GDM1 (cell line): ENCODE measurements at regions not wholly inside any gene's neighbourhood (a gene's known extent, or its start where the extent isn't known, plus 50 kb on each side); places are given as distances from the start of the nearest gene placed in this dataset.
A peak's percentile ranks its signal among the peaks of the same experiment; 100 is the strongest.

Experiments used
- DNase-seq: peaks from one replicate; lab custom pipeline; 2025; lab: John Stamatoyannopoulos, UW

DNA sequence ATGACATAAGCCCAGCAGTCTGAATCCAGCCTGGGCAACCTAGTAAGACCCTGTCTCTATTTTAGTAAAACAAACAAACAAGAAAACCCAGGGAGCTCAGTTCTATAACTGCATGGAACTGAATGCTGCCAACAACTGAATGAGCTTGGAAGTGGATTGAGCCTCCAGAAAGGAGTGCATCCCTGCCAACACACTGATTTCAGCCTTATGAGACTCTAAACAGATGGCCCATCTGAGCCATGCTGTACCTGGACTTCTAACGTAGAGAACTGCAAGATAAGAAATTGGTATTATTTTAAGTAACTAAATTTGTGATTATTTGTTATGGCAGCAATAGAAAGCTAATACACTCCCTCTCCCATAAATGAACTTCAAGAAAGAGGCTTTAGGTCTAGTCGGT is 150.4 kb upstream of the RAI14 start:
- DNase-seq, result no peak

GRCh38 chr5:34507933-34508332 is 148.2 kb upstream of the RAI14 start:
- DNase-seq, result no peak

GRCh38 chr5:34509392-34509791 is 146.7 kb upstream of the RAI14 start:
- DNase-seq, result no peak

- no peak for DNase-seq
Observed at GRCh38 chr5:34510002-34510401, 146.1 kb upstream of the RAI14 start.

DNA sequence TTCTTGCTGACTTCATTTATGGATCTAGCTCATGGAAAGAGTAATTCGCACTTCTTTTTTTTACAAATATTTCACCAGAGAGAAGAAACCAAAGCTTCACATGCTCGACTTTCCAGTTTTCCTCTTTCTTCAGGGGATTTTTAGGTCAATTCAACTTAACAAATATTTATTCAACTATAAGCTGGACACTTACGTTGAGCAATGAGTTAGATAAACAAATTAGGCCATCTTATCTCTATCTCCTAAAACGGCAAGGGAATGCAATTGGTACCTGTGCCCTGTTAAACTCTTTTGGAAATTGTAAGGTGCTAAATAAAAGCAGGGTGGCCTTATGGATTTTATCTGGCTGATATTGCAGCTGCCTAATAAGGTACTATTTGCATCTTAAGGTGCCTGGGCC is 145.1 kb upstream of the RAI14 start:
- no peak for DNase-seq

DNA sequence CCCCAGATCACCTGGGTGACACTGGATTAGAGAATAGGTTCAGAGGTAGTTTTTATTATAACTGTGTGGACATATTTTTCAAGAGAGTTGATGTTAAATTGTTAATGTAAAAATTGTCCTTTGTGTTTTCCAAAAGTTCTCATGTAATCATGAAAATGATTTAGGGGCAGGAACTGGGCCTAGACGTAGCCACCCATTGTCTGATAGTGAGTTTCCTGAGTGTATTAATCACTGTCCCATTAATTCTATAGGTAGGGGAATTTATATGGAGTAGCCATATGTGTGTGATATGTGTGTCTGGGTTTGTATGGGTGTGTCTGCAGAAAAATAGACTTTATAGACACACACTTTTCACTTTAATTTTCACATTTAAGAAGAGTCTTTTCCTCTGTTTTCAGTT is 144.6 kb upstream of the RAI14 start:
- no peak for DNase-seq

DNA sequence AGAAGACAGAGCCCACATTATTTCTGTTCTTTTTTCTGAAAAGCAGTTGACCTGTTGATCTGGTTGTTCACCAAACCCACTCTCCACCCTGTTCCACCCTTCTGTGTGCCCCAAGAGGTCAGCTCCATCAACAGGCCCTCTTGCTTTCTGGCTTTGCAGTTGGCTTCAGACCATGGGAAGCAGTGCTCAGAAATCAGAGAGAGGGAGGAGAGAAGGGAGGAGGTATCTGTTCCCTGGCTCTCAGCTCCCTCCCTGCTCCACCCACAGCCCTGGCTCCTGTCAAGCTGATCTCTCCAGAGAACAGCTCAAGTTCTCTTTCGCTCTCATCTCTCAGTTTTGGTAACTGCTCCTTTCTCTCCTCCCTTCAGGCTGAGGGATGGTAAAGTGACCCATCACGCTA is 144.2 kb upstream of the RAI14 start:
- DNase-seq, result no peak

GRCh38 chr5:34516166-34516565 is 140.0 kb upstream of the RAI14 start:
- DNase-seq, result no peak

- no peak for DNase-seq
Observed at GRCh38 chr5:34516686-34517085, 139.4 kb upstream of the RAI14 start.

- no peak for DNase-seq
Observed at GRCh38 chr5:34517249-34517648, 138.9 kb upstream of the RAI14 start.

GRCh38 chr5:34519489-34520220 is 136.5 kb upstream of the RAI14 start:
- no peak for DNase-seq

DNA sequence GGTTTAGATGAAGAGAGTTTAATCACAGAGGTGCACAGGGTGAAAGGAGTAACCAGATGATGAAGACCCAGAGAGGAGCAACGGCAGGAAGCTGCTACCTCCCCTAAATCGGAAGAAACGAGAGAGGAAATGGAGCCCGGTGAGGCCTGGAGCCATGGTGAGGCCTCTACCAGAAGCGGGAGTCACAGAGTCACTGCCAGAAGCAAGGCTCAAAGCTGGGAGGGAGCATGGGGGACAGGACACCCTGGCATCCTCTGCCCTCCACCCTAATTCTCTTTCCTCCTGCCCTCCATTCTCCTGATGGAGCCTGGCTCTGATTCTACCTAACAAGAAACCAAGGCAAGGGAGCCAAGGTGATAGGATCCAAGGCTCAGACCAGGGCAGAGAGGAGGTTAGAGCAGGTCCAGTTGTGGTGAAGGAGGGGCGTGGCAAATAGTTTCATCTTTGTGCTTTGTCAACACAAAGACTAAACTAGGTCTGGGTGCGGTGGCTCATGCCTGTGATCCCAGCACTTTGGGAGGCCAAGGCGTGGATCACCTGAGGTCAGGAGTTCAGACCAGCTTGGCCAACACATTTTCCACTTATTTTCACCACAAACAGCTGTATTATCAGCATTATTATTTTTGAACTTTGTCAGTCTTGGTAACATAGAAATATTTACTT is 134.4 kb upstream of the RAI14 start:
- DNase-seq, result no peak

DNA sequence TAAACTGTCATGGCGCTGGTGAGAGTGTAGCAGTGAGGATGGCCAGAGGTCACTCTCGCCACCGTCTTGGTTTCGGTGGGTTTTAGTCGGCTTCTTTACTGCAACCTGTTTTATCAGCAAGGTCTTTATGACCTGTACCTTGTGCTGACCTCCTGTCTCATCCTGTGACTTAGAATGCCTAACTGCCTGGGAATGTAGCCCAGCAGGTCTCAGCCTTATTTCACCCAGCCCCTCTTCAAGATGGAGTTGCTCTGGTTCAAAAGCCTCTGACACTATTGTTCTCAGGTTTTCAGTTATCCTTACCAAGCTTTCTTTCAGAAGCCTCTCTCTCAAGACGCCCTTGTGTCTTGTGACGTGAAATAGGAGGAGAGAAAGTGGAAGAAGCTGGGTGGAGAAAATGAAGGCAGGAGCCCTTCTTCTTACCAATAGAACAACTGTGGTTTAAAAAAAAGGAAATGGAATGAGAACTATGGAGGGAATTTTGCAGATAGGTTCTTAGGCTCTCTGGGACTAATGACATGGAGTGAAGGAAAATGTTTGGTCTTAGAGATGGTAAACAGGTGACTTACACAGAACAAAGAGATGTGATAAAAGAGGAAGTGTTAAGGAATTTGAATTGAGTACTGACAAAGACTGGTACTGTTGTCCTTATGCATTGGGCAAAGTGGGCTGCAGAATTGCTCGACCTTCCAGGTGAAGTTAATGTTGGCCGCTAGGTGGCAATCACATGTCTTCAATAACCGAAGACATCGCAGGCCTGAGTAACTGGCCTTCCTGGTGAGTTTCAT is 133.3 kb upstream of the RAI14 start:
- DNase-seq, result peak; percentile 21

GRCh38 chr5:34523387-34523726 is 132.8 kb upstream of the RAI14 start:
- DNase-seq, result no peak

- no peak for DNase-seq
Observed at GRCh38 chr5:34524123-34524522, 132.0 kb upstream of the RAI14 start.

DNA sequence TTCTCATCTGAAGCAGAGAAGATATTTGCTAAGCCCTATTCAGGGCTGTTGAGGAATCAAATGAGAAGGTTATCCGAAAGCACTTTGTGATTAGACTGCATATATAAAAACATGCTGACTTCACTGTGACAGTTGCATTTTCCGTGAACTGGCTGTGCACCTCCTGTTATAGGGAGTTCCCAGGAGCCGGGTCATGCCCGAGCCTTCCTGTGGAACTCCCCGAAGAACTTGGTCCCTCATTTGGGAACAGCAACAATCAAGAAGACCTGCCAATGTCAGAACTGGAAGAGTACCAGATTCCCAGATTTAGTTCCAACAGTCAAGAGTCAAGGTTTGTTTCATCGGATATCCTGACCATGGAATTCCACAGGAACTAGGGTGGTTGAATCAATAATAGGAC is 130.4 kb upstream of the RAI14 start:
- DNase-seq, result no peak

DNA sequence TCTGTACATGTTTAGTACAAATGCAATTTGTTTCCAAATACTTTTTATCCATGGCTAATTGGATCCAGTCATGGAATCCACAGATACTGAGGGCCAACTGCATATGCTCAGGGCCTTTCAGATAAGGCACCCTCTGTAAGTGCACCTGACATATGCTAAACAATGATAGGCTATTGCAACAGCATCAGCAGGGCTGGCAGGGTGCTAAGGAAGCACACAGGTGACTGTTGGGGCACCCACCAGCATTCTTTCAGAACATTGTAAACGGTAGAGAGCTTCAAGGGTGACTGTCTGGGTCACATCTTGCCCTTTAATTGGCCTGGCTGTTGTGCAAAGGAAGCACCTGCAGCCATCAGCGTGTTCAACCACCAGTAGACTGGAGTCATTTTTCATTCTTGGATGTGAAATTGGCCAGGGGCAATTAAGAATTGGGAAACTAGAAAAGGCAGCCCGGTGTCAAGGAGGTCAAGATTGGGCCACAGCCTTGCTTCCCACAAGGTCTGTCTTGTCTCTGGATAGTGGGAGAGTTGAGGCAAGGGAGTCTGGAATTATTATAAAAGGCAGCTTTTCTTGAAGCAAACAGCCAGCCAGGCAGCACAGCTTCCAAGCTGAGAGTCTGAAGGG is 129.3 kb upstream of the RAI14 start:
- no peak for DNase-seq

GRCh38 chr5:34529581-34530331 is 126.4 kb upstream of the RAI14 start:
- DNase-seq, result no peak

DNA sequence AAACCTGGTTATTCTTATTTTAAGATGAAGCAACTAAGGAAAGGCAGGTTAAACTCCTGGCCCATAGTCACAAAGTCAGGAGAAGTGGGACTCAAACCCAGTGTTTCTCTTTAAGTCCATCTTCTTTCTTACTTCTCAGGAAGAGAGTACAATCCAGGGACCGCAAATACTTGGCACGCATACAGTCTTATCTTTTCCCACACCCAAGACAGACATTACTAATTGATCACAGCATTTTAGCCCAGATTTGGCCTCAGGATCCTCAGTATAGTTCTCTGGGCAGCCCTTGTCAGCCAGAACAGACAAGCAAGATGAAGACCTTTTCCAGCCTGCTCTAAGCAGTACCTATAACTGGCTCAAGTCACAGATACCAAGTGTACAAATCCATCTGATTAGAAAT is 125.5 kb upstream of the RAI14 start:
- DNase-seq, result no peak

- DNase-seq, result no peak
Observed at GRCh38 chr5:34531751-34532360, 124.3 kb upstream of the RAI14 start.
